Lower lobe of right lung (tissue), 2 donors: ENCODE measurements at regions not wholly inside any gene's neighbourhood (a gene's known extent, or its start where the extent isn't known, plus 50 kb on each side); places are given as distances from the start of the nearest gene placed in this dataset.
A peak's percentile ranks its signal among the peaks of the same experiment; 100 is the strongest.

ENCODE experiments used
- ATAC-seq, 2 donors: fragments of 200-7000 bp; cut with Tn5 transposase; one replicate each; pipeline ENCODE4 v1.9.1; 2020 to 2022; ENCODE audit warnings: mild to moderate bottlenecking in 2 of 2, moderate library complexity in 2 of 2
- DNase-seq: peaks from one replicate; pipeline ENCODE4 v3.0.0-alpha.2; 2020
- H3K27ac ChIP-seq: fragments of 200-600 bp; one replicate; pipeline ENCODE4 v1.8.0; 2022
- H3K27me3 ChIP-seq: fragments of 200-600 bp; one replicate; pipeline ENCODE4 v1.8.0; 2022; ENCODE audit warnings: low read depth
- H3K36me3 ChIP-seq: fragments of 200-600 bp; one replicate; pipeline ENCODE4 v1.8.0; 2022; ENCODE audit warnings: mild to moderate bottlenecking
- H3K4me1 ChIP-seq: fragments of 200-600 bp; one replicate; pipeline ENCODE4 v1.8.0; 2022
- H3K4me3 ChIP-seq: fragments of 200-600 bp; one replicate; pipeline ENCODE4 v1.8.0; 2022; ENCODE audit warnings: mild to moderate bottlenecking
- H3K9me3 ChIP-seq: fragments of 200-600 bp; one replicate; pipeline ENCODE4 v1.8.0; 2022
- intact Hi-C: fragments of 100-400 bp; cut with DNase I; formaldehyde crosslinking; loops from one replicate; pipeline ENCODE4 v1.11.0; 2022
- TF ChIP-seq, protein P1 (sequence below): fragments of 200-600 bp; IDR thresholded peaks from one replicate; pipeline ENCODE4 v1.8.0; 2022; ENCODE audit warnings: antibody characterized with exemption, mild to moderate bottlenecking
- donor health status: DM: no; HTN: yes; CAD: no; lungs with severe emphysema.

DNA sequence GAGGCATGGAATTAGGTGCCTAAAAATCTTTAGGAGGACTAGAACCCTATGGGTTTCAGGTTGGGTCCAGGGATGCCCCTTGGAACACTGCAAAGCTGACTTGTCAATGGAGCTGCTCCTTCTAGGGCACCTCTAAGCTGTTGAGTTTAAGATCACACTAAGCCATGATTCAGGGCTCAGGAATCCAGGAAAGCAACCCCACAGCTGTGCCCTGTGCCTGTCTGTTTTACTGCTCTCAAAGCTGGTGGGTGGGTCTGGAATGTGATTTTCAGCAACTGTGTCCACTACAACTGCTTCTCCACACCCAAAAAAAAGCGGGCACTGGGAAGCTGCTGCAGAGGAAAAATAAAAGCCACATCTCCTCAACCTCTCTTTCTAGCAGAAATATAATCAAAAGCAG is 310.4 kb upstream of the MOCS1 start:
- TF ChIP-seq, protein P1, sequence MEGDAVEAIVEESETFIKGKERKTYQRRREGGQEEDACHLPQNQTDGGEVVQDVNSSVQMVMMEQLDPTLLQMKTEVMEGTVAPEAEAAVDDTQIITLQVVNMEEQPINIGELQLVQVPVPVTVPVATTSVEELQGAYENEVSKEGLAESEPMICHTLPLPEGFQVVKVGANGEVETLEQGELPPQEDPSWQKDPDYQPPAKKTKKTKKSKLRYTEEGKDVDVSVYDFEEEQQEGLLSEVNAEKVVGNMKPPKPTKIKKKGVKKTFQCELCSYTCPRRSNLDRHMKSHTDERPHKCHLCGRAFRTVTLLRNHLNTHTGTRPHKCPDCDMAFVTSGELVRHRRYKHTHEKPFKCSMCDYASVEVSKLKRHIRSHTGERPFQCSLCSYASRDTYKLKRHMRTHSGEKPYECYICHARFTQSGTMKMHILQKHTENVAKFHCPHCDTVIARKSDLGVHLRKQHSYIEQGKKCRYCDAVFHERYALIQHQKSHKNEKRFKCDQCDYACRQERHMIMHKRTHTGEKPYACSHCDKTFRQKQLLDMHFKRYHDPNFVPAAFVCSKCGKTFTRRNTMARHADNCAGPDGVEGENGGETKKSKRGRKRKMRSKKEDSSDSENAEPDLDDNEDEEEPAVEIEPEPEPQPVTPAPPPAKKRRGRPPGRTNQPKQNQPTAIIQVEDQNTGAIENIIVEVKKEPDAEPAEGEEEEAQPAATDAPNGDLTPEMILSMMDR, result no peak
- Histone ChIP-seq H3K36me3 (no peaks in the 10 kb centered on the region), H3K27ac (no peak overlapping the region), H3K4me3 (no peak overlapping the region), H3K27me3 (no peaks in the 10 kb centered on the region), H3K9me3 (no peaks in the 10 kb centered on the region), H3K4me1 (no peaks in the 10 kb centered on the region)
- intact Hi-C loops, result no loop called here
- DNase-seq (no peak), ATAC-seq (peak in 1 of 2 donors; percentile 59)

DNA sequence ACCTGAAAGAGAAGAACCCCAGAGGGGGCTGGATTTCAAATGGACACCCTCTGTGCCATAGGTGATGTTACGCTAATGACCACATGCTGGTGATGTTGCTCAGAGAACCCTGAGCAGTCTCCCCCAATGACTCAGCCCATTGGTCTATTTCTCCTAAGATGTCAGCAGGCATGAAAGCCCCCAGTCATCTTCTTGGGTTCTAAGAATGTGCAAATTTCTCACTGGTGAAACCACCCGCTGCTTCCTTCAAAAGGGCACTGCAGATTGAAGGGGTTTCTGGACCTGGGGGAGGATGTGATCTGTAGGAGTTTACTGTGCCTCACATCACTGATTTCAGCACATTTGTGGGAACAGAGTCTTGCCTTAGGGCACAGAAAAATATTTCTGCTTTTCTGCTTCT is 298.4 kb upstream of the MOCS1 start:
- DNase-seq (no peak), ATAC-seq (no peak)
- H3K4me3 ChIP-seq, result no peak overlapping the region
- no peak overlapping the region for H3K27ac ChIP-seq
- H3K36me3 ChIP-seq, result no peaks in the 10 kb centered on the region
- H3K9me3 ChIP-seq, result no peaks in the 10 kb centered on the region
- no peaks in the 10 kb centered on the region for H3K4me1 ChIP-seq
- TF ChIP-seq, protein P1, result no peak
- H3K27me3 ChIP-seq, result no peaks in the 10 kb centered on the region
- intact Hi-C loops, result no loop called here

DNA sequence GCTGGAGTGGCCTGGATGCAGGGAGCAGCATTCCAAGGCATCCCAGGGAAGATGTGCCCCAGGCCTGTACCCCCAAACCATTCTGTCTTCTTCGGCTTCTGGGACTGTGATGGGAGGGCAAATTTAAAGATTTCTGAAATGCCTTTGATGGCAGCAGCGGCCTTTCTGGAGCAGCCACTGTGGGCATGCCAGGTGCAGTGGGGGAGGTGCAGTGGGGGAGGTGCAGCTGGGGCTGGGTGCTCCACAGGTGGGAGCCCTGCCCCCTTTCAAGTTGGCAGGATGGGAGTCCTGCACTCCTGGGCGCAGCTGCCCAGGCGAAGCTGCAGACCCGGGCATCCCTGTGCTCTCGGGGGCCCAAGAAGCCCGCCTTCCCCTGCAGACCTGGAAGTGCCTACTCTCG is 293.5 kb upstream of the MOCS1 start:
- DNase-seq (no peak), ATAC-seq (peak in 1 of 2 donors; percentile 23)
- intact Hi-C loops, result no loop called here
- Histone ChIP-seq H3K4me1 (no peaks in the 10 kb centered on the region), H3K36me3 (no peaks in the 10 kb centered on the region), H3K9me3 (no peaks in the 10 kb centered on the region), H3K4me3 (no peak overlapping the region), H3K27me3 (no peaks in the 10 kb centered on the region), H3K27ac (no peak overlapping the region)
- TF ChIP-seq, protein P1, result no peak

DNA sequence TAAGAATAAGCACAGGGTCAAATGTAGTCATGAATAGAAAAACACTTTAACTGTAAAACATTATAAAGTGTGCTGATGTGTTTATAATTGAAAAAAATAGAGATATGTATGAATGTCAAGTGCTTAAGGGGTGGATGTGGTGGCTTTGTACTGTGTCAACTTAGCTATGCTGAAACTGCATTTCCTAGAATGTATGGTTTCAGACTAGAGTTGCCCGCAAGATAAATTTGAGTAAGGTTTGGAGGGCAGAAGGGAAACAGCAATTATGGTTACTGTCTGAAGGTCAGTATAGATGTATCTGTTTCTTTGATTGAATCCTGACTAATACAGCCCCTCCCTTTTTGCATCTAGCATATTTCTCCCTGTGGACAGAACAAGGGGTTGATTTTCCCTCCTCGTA is 288.1 kb upstream of the MOCS1 start:
- H3K4me3 ChIP-seq, result no peak overlapping the region
- H3K4me1 ChIP-seq, result no peaks in the 10 kb centered on the region
- intact Hi-C loops, result no loop called here
- H3K9me3 ChIP-seq, result no peaks in the 10 kb centered on the region
- TF ChIP-seq, protein P1, result no peak
- no peak overlapping the region for H3K27ac ChIP-seq
- H3K36me3 ChIP-seq, result no peaks in the 10 kb centered on the region
- H3K27me3 ChIP-seq, result no peaks in the 10 kb centered on the region
- ATAC-seq, result no peak
- no peak for DNase-seq

DNA sequence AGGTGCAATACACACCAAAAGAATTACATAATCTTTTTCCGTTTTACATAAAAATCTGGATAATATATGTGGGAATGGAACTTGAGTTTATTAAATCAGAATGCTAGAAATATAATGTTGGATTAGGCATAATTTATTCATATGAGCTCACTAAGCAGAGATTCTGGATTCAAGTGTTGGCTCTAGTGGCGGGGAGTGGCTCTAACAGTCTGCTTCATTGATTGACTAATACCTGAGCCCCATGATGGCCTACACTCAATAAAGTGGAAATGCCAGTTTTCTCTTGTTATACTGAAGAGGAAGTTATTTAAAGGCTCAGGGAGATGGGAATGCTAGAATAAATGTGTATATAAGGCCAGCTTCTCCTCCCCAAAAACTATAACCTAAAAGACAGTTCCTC is 285.5 kb upstream of the MOCS1 start:
- intact Hi-C loops, result no loop called here

More for the DNA sequence above, 285.5 kb upstream of the MOCS1 start:
- Histone ChIP-seq H3K36me3 (no peaks in the 10 kb centered on the region), H3K27ac (no peak overlapping the region), H3K4me3 (no peak overlapping the region), H3K4me1 (no peaks in the 10 kb centered on the region), H3K9me3 (no peaks in the 10 kb centered on the region), H3K27me3 (no peaks in the 10 kb centered on the region)
- DNase-seq (no peak), ATAC-seq (no peak)
- TF ChIP-seq, protein P1, result no peak
